Esophagus muscularis mucosa (tissue), 4 donors: ENCODE measurements at regions not wholly inside any gene's neighbourhood (a gene's known extent, or its start where the extent isn't known, plus 50 kb on each side); places are given as distances from the start of the nearest gene placed in this dataset.

Source experiments
- CTCF ChIP-seq, 3 experiments: fragments of 200-600 bp in 2 of 3; fragments of 450-650 bp in 1 of 3; sonication (generic) in 2 of 3; IDR thresholded peaks; one replicate each; pipeline ENCODE4 v1.5.1; 2017 to 2019; ENCODE audit warnings: antibody characterized with exemption in 3 of 3, mild to moderate bottlenecking in 2 of 3, moderate library complexity in 1 of 3
- EP300 ChIP-seq: sonication (generic); formaldehyde crosslinking; IDR thresholded peaks from one replicate; pipeline ENCODE4 v1.6.1; 2017; ENCODE audit warnings: antibody characterized with exemption
- POLR2A ChIP-seq: fragments of 450-650 bp; IDR thresholded peaks from one replicate; pipeline ENCODE4 v1.6.1; 2017; ENCODE audit warnings: antibody characterized with exemption, moderate library complexity, mild to moderate bottlenecking, low read depth
- POLR2AphosphoS5 ChIP-seq, 2 donors: sonication (generic); formaldehyde crosslinking; IDR thresholded peaks; one replicate each; pipeline ENCODE4 v1.6.1; 2017; ENCODE audit warnings: antibody characterized with exemption in 2 of 2

GRCh38 chr6:55974688-55975087, 99.3 kb upstream of the BMP5 start:
- TF ChIP-seq CTCF (IDR thresholded peaks at IDR 0.05) (no peak), POLR2AphosphoS5 (IDR thresholded peaks at IDR 0.05) (no peak), POLR2A (no peak), EP300 (no peak)
